ENCODE measurements at regions not wholly inside any gene's neighbourhood (a gene's known extent, or its start where the extent isn't known, plus 50 kb on each side); places are given as distances from the start of the nearest gene placed in this dataset.
"Not testable (repeated sequence)": the region's sequence is repeated elsewhere in the genome, so short reads cannot be mapped to it uniquely, and the experiment has no call there.

- no peak for DNase-seq
These were observed 764.5 kb downstream of the TRIB2 start for GRCh38 chr2:13481201-13481600.

DNA sequence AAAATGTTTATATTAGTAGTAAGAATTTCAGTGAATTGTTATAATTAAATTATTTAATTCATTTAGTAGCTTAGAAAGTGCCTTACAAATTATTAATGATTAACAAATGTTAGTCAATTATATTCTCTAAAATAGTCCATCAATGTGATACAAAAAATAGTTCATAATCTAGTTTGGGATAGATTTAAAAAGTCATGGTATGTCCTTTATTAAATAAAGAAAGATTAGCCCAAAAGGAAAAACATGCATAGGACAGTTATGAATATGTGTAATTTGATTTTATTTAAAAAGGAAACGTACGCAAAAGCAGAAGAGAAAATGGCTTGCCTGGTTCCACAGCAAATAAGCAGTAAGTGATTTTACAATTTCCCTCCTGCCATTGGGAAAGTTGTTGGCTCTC is 768.5 kb downstream of the TRIB2 start:
- DNase-seq, result no peak

DNA sequence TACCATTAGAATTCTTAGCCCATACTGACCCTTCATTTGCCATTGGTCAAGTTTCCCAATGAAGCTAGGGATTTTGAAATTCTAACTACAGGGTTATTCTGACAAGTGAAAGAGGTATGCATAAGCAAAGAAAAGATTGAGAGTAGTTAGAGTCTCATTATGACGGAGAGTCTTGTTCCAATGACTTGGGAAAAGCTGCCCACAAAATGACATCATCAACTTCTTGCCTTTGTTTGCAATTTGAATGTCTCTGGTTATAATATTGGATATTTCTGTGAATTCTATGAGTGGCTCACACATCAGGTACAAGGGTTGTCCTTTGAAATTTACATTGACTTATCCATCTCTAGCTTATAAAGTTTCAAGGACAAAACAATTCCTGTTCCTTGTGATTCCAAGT is 772.2 kb downstream of the TRIB2 start:
- DNase-seq, result no peak

GRCh38 chr2:13492262-13492661 is 775.5 kb downstream of the TRIB2 start:
- DNase-seq, result no peak

DNA sequence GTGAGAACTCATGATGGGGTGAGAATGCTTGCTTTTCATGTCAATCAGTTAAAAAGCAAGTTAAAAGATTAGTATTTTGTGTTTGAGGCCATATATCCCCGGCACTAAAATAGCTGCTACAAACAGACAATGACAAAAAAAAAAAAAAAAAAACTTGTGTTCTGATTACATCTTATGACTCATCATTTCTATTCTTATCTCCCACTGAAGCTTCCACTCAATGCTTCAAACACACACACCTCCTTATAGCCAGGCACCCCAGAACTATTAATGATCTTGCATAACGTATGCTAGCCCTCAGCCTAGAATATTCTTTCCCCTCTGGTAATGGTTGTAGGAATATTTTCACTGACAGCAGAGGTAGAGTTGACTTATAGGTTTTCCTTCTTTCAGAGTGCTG is 778.3 kb downstream of the TRIB2 start:
- no peak for DNase-seq

DNA sequence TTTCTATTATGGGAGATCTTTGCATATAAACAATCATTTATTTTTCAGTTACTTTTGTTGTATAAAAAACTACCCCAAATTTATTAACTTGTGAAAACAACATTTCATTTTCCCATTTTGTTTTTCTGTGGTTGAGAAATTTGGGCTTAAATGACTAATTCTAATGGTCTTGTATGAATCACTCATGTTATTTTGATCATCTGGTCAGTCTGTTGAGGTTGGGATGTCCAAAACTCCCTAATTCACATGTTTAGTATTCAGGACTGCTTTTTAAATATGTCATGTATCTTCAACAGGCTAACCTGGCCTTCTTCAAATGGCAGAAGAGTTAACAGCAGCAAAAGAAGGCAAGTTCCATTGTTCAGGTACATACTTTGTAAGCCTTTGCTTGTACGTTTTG is 788.1 kb downstream of the TRIB2 start:
- no peak for DNase-seq

- no peak for DNase-seq
These were observed 791.9 kb downstream of the TRIB2 start for GRCh38 chr2:13508671-13509070.

DNA sequence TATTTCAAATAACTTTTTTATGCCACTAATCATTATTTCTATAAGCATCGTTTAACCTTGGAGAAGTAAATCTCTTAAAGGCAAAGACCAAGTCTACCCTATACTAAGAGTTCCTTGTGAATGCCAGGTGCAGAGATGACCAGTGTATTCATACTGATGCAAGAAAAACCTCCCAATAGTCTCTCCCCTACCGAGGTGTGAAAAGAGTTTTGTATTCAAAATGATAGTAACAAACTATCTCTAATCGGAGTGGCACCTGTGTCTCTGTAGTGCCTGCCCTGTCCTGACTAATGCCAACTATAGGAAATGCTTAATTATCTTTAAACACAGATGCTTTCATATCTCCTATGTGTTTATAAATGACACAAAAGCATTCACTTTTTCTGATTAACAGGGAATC is 798.5 kb downstream of the TRIB2 start:
- no peak for DNase-seq

GRCh38 chr2:13522096-13522495 is 805.4 kb downstream of the TRIB2 start:
- no peak for DNase-seq

- no peak for DNase-seq
These were observed 806.4 kb downstream of the TRIB2 start for GRCh38 chr2:13522917-13523821.

- no peak for DNase-seq
These were observed 807.8 kb downstream of the TRIB2 start for GRCh38 chr2:13524492-13524891.

GRCh38 chr2:13531735-13532410 is 815.1 kb downstream of the TRIB2 start:
- not testable (repeated sequence) for DNase-seq

DNA sequence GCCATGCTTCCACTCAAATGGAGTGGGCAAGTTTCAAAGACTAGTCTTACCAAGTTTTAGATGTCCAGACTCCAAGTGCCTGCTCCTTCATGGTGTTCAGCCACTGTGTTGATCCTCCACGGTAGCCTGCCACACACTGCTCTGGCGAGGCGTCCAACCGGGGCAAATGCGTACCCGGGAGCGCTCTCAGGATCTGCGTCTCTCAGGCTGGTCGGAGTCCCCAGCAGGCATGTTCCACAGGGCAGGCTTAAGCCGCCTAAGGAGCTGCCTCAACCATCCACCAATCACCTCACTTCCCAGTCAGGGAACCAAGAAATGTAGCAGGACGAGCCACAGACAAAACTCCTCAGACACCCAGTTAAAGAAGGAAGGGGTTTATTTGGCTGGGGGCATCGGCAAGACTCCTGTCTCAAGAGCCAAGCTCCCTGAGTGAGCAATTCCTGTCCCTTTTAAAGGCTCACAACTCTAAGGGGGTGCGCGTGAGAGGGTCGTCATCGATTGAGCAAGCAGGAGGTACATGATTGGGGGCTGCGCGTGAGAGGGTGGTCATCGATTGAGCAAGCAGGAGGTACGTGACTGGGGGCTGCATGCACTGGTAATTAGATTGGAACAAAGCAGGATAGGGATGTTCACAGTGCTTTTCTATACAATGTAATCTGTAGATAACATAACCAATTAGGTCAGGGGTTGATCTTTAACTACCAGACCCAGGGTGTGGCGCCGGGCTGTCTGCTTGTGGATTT is 816.2 kb downstream of the TRIB2 start:
- DNase-seq, result not testable (repeated sequence)

DNA sequence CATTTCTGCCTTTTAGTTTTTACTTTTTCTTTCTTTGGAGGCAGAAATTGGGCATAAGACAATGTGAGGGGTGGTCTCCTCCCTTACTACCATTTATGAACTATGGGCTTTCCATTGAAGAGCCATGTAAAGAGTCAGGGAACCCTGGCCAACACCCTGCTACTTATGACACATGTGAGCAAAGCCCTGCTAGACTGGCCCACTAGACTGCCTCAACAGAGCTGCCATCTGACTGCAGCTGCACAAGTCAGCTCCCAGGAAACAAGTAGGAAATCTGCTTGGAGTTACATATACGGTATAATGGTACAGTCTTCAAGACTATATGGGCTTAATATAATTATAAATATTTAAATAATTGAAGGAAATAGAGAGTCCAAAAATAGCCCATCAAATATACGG is 816.8 kb downstream of the TRIB2 start:
- DNase-seq, result no peak

DNA sequence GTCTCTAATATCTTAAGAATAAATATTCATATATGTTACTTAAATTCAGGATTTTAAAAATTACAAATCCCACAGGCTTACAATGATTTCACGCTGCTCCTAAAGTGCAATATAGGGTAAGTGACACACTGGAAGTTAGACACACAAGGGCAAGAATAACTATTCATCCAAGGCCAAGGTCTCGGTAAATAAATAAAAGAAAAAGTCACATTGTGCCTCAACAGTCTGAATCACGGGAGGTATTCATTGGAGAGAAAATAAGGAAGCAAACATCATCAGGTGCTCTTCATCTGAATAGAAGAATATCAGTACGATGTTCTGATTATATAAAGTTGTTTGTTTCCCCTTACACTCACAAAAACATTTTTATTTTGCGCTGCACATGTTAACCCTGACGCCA is 820.2 kb downstream of the TRIB2 start:
- DNase-seq, result no peak

- DNase-seq, result no peak
These were observed 821.1 kb downstream of the TRIB2 start for GRCh38 chr2:13537771-13538349.

DNA sequence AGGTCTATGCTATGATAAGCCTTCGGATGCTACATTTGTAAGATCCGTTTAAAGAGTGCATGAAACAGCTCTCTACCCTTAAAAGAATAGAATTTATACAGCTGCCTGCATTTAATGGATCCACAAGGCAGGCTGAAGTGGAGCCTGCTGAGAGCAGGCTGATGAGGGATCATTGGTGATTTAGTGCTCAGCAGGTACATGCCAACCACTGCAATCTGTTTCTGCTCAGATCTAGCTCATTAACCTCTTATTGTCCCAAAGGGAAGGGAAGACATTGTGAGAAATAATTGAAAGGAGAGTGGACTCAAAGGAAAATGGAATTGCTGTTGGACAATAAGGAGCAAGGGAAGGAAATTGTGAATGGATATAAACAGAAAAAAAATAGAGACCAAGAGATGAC is 822.6 kb downstream of the TRIB2 start:
- DNase-seq, result no peak

- no peak for DNase-seq
These were observed 825.3 kb downstream of the TRIB2 start for GRCh38 chr2:13542061-13542460.

- no peak for DNase-seq
These were observed 825.9 kb downstream of the TRIB2 start for GRCh38 chr2:13542642-13543041.

DNA sequence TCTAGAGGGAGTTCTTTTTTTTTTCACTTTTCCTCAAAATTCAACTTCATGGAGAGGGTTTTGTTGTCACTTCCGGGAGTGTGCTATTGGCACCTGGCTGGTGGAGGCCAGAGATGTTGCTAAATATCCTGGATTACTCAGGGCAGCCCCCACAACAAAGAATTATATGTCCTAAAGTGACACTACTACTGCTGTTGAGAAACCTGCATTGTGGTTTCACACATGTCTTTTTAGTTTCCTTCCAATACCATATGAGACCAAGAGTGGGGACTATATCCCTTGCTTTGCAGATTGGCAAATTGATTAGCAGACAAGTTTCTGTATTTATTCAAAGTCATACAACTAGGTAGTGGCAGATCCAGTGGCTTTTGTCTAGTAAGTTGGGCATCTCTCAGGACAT is 826.8 kb downstream of the TRIB2 start:
- no peak for DNase-seq

DNA sequence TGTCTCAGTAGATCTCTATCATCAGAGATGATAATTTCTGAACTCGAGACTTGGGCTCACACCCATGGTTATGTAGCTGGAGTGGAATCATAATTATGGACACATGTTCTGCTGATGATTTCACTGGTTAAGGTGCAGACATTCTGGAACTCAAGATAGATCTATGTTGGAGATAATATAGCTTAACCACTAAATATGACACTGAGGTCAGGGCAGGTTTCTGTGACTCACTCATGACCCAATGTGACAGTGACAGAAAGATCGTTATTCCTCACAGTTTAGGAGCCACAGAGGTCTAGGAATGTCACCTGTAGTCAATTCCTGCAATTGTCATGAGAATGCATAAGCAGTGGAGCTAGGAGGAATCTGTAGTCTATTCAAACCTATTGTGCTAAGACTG is 828.6 kb downstream of the TRIB2 start:
- no peak for DNase-seq

DNA sequence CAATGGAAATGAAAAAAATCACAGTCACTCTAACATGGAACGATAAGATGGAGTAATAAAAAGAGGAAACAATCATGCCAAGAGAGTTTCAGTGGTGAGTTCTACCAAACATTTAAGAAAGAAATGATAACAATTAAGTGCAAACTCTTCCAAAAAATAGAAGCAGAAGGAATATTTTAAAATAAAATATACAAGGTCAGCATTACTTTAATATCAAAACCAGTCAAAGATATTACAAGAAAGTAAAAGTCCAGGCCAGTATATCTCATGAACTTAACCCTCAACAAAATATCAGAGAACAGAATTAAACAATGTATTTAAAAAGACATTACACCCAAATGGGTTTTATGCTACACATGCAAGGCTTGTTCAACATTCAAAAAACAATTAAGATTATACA is 829.4 kb downstream of the TRIB2 start:
- no peak for DNase-seq

Data from hematopoietic multipotent progenitor cell treated with erythropoietin and hydrocortisone succinate and interleukin-3 and kit ligand, for 6 days (in vitro differentiated cells).